GM18508 (cell line): ENCODE measurements at regions not wholly inside any gene's neighbourhood (a gene's known extent, or its start where the extent isn't known, plus 50 kb on each side); places are given as distances from the start of the nearest gene placed in this dataset.

ENCODE experiments used
- ATAC-seq: cut with Tn5 transposase; IDR thresholded peaks from one replicate; pipeline ENCODE4 v1.9.1; 2021; ENCODE audit warnings: moderate number of reproducible peaks; ENCODE audit not compliant: insufficient read depth, unreplicated experiment

DNA sequence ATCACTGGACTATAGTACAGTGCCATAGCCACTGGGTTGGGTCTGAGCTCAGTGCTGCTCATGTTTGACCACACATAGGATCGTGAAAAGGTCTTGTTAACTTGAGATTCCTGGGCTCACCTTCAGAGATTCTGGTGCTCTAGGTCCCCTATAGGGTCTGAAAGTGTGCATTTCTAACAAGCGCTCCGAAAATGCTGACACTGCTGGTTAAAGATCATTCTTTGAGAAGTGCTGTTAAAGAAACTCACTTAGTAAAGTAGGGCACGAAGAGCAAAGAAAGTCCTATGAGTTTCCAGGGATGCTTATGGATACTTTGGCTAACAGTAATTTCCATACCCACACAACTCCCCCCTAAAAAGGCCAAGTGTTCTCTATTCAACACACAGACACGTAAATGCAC, 108.1 kb upstream of the PAX6 start:
- ATAC-seq: no peak

GRCh38 chr11:31915867-31916266, 104.7 kb upstream of the PAX6 start:
- ATAC-seq: no peak

DNA sequence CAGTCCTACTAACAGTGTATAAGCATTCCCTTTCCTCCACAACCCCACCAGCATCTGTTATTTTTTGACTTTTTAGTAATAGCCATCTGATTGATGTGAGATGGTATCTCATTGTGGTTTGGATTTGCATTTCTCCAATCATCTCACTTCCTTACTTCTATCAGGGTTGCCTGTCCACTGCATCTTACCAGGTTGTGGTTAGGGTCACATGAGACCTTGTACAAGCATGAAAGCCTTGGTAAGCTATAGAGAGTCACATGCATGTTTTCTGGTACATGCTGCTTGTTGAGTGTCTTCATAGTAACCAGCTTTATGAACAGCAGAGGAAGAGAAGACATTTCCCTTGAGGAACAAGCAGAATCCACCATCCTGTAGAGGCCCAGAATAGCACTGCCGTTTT, 102.9 kb upstream of the PAX6 start:
- peak; percentile 76 for ATAC-seq

- no peak for ATAC-seq
Measured at GRCh38 chr11:31912808-31913207, 101.7 kb upstream of the PAX6 start.

GRCh38 chr11:31910950-31911576, 99.9 kb upstream of the PAX6 start:
- ATAC-seq: no peak

DNA sequence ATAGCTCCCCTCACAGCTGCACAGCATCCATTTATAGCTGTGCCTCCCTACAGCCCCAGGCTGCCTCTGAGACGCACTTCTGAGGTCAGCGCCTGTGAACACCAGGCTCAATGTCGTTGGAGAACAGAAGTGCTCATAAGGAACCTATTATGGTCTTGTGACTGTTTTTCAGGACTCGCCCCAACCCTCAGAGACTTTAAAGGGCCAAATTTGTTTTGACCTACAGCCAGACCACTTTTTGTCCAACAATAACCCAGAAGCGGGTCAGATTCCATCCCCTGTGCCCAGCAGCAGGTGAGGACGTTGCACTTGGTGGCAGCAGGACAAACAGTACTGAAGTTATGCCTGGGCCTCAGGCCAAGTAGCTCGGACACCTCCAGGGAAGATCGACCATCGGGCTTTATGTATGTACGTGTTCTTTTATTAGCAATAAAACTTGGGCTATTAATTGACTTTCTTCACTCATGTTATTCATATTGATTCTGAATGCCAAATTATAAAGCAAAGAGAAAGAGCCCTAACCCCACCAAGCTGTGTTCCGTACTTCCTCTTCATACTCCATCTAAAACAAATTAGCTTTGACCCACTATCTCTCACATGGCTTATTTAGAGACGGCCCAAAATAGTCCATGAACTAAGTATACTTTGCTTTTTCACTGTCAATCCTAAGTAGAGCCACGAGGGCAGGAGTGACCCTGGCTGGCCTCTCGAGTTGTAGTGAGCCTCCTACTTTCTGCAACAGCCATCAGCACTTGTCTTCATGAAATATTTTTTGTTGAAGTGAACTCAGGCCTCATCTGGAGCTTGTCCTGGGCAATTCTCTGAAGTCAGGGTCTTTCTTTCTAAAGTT, 92.3 kb upstream of the PAX6 start:
- no peak for ATAC-seq

DNA sequence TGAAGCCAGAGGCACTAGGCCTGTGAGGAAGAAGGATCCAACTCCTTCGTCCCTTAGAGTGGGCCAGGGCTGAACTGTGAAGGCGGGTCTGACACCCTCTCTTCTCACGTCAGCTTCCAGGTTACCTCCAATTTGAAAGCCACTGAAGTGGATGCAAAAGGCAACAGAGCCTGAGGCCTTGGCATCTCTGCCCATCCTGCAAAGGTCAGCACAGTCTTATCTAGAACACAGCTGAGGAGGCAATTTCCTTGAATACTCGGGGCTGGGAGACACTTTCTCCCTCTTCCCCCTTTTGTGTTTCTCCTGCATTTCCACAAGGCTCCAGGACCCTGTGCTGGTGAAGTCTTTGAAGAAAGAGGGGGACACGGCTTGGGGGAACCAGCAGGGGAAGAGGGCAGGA, 91.6 kb upstream of the PAX6 start:
- ATAC-seq: no peak

GRCh38 chr11:31895926-31896325, 84.8 kb upstream of the PAX6 start:
- no peak for ATAC-seq

DNA sequence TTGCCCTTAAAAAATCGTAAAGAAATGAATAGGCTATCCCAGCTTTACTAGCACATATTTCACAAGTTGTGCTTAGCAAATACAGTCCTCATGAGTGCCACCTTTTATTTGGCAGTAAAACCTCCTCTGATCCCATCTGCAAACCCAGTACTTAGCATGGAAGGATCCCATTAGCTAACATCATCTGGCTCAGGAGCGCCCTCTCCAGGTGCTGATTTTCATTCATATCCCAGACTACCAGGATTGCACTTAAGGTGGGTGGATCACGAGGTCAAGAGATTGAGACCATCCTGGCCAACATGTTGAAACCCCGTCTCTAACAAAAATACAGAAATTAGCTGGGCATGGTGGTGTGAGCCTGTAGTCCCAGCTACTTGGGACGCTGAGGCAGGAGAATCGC, 76.1 kb upstream of the PAX6 start:
- ATAC-seq: no peak

- ATAC-seq: no peak
Measured at GRCh38 chr11:31884080-31884479, 73.0 kb upstream of the PAX6 start.

DNA sequence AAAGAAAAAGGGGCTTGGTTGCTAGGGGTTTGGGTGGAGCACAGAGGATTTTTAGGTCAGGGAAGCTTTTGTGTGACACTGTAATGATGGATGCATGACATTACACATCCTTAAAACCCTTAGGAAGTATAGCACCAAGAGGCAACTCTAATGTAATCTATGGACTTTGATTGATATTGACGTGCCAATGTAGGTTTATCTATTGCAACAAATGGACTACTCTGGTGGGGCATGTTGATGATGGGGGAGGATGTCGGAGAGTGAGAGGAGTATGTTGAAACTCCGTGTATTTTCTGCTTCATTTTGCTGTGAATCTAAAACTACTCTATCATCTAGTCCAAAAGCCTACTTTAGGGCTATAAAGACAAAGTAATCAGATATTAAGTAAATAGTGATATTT, 72.3 kb upstream of the PAX6 start:
- ATAC-seq: no peak

DNA sequence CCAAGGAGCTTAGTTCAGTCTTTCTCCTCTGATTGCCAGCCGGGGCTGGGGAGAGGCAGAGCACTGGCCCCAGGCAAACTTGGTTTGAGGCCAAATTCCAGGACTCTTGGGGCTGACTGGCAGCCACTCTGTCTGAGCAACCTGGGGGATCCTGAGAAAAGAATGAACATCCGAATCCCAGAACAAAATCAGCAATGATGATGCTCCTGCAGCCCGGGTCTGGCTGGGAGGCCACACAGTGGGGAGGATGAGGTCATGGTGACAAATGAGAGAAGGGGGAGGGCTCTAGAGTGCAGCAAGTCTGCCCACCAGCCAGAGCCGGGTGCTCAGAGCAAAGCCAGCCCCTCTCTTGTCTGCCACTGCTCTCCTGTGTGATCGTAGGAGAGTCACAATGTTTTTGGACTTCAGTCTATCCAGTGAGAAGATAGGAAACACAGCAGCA, 71.8 kb upstream of the PAX6 start:
- no peak for ATAC-seq

DNA sequence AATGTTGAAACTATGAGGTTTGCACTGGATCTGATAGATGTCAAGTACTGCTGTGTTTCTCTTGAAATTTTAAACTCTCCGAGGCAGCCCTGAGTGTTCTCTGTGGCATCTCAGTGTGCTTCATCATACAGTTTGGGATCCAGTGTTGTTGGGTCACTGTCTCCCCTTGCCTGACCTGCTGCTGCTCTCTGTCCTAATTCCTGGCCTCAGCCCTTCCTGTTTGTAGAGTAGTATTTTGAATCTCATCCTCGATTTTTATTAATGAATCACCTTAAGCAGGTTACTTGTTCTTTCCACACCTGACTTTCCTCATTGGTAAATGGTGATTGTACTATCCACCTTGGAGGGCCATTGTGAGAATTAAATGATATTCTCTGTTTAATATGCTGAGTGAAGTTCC, 70.7 kb upstream of the PAX6 start:
- no peak for ATAC-seq

DNA sequence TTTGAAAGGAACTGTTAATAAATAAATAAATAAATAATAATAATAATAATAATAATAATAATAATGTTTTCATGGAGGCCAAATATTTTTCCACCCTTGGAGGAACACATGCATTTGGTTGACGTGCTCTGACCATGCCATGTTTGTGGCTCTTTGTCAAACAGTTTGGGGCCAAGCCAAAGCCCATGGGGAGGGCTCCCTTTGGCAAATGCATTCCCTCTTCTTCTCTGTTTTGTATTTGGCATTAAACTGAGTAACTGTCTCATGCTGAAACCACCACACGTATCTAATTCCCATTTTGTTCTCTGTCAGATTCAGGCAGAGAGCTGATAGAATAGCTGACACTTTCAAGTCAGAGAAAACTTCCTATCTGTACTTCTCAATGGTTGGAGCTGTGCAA, 68.6 kb upstream of the PAX6 start:
- ATAC-seq: no peak

GRCh38 chr11:31877863-31878262, 66.7 kb upstream of the PAX6 start:
- ATAC-seq: no peak

DNA sequence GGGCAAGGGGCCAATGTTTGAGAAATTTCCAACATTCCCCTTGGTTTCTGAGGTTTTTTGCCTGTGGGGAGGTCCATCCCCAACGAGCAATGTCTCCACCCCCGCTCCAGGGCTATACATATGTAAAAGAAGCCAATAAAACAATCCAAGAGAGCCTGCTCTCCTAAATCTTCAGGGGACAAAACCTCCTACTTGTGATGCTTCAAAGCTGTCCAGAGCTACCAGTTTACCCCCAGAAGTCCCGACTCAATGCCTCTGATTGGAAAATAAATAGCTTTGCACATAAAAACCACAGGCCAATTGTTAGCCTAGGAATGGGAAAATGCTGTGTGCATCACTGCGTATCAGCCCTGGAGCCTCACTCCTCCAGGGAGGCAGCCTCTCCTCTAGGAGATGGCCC, 66.0 kb upstream of the PAX6 start:
- no peak for ATAC-seq

- ATAC-seq: no peak
Measured at GRCh38 chr11:31875866-31876560, 64.9 kb upstream of the PAX6 start.

DNA sequence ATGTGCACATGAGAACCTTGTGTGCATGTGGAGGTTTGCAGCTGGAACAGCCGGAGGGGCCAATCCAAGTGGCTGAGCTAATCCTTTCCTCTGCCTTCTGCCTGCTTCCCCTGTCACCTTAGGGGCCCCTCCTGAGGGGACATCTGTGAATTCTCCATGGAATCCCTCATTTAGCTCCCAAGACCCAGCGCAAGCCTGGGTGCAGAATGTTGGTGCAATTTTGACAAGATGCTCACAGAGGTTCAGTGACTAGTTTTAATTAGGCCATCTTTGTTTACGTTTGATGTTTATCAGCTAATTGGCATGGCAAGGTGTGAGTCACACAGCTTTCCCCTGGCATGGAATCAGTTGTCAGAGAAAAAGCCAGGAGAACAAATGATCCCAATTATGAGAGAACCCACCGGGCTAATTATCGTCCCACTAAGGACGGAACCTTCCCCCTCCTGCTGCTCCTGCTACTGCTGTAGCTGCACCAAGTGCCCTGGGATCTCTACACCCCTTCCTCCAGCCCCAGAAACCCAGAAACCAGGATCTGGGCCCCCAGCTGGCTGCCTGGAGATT, 63.6 kb upstream of the PAX6 start:
- no peak for ATAC-seq

DNA sequence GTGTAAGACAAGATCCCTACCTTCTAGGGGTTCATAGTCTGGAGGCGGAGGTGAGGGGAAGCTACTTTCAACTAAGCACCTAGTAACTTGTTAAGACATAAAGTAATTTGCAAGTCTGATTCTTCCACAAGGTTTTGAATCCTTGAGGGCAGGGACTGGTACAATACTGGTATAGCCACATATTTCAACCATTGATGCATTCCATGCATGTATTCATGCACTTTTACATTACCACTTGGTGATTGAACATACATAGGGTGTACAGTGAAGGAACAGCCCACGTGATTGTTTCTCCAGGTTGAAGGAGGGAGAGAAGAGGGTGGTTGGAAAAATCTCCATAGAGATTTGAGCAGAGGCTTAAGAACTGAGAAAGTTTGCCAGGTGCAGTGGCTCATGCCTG, 62.0 kb upstream of the PAX6 start:
- ATAC-seq: no peak

DNA sequence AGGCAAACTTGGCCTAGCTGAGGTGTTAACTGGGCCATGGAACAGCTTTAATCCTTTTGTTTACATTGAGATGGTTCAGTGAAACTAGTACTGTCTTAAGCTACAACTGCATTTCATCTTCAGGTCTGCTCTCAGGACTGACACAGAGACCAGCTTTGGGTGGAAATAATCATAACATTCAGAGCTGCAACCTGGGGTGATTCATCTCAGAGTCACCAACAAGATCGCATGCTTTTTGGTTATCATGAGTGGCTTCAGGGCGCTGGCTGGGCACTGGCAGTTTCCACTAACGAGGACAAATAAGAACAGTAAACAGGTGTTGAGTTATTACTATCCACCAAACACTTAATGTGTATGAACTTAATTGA, 60.9 kb upstream of the PAX6 start:
- ATAC-seq: no peak
